H1 (cell line): ENCODE measurements at regions not wholly inside any gene's neighbourhood (a gene's known extent, or its start where the extent isn't known, plus 50 kb on each side); places are given as distances from the start of the nearest gene placed in this dataset.

Experiments used
- KDM4A ChIP-seq: IDR thresholded peaks from one replicate; pipeline ENCODE4 v1.7.1; 2012; ENCODE audit warnings: low read depth, mild to moderate bottlenecking, moderate library complexity, low read length, inconsistent platforms; ENCODE audit not compliant: severe bottlenecking
- POU5F1 ChIP-seq: IDR thresholded peaks from 2 replicates; pipeline ENCODE4 v1.6.1; 2011; ENCODE audit warnings: low read depth, mild to moderate bottlenecking, low read length, moderate library complexity
- YY1 ChIP-seq: IDR thresholded peaks from 2 replicates; pipeline ENCODE4 v1.6.1; 2011; ENCODE audit warnings: low read depth, mild to moderate bottlenecking, low read length

- TF ChIP-seq KDM4A (no peak), POU5F1 (no peak), YY1 (no peak)
These were observed 122.3 kb downstream of the RCN1 start (continued) for GRCh38 chr11:32213223-32213622.
